ENCODE measurements at regions not wholly inside any gene's neighbourhood (a gene's known extent, or its start where the extent isn't known, plus 50 kb on each side); places are given as distances from the start of the nearest gene placed in this dataset.

DNA sequence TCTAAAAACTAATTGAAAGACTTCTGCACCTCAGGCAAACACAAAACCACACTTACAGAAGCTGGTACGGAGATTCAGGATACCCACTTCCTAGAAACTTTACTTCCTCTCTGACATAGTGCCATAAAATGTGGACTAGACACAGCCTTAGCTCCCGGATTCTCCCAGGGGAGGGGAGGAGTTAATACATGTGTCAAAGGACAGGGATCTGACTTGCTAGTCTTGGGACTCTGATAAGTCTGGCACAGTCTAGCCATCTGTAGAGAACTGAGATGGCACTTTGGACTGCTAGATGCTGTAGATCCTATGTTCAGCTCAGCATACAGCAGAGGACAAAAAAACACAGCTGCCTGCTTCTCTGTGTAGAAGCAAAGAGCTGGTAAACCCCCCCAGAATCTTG lies 769.8 kb upstream of the MIR17HG start:
- no peak overlapping the region for H3K4me3 ChIP-seq
- TF ChIP-seq CTCF (IDR thresholded peaks at IDR 0.05) (no peak), POLR2A (IDR thresholded peaks at IDR 0.05) (no peak), EP300 (IDR thresholded peaks at IDR 0.05) (no peak)
- no peak overlapping the region for H3K27ac ChIP-seq
- no peaks in the 10 kb centered on the region for H3K9me3 ChIP-seq
- no peaks in the 10 kb centered on the region for H3K36me3 ChIP-seq
- 49 to 68% (median 67%) methylated on average over 2 of the region's 2 CpGs for WGBS, 3 donors
- intact Hi-C loops (cut with DNase I) = no loop called here
- no peak for DNase-seq
- no peaks in the 10 kb centered on the region for H3K4me1 ChIP-seq (ENCODE audit: insufficient read depth)
- no peaks in the 10 kb centered on the region for H3K27me3 ChIP-seq

DNA sequence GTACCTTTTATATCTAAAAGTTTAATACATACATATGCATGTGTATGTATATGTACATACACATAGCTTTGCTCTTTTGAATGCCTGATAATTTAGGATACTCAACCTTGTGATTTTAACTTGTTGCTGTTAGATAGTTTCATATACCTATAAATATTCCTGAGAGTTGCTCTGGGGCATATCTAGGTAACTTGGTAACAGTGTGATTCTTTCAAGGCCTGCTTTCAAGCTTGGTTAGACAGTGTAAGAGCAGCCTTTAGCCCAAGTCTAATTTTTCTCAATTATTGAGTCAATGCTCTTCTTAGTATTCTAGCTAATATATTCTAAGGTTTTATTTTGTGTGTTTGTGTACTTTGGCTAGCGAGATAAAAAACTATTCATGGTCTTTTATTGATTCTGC lies 762.1 kb upstream of the MIR17HG start:
- intact Hi-C loops (cut with DNase I) = no loop called here
- Histone ChIP-seq H3K9me3 (no peaks in the 10 kb centered on the region), H3K4me1 (ENCODE audit: insufficient read depth) (no peaks in the 10 kb centered on the region), H3K4me3 (no peak overlapping the region), H3K27me3 (no peaks in the 10 kb centered on the region), H3K36me3 (no peaks in the 10 kb centered on the region), H3K27ac (no peak overlapping the region)
- TF ChIP-seq EP300 (IDR thresholded peaks at IDR 0.05) = no peak
- no peak for TF ChIP-seq CTCF (IDR thresholded peaks at IDR 0.05)
- TF ChIP-seq POLR2A (IDR thresholded peaks at IDR 0.05) = no peak
- DNase-seq = no peak
- 89 to 96% (median 96%) methylated on average over 1 of the region's 1 CpG for WGBS, 3 donors

DNA sequence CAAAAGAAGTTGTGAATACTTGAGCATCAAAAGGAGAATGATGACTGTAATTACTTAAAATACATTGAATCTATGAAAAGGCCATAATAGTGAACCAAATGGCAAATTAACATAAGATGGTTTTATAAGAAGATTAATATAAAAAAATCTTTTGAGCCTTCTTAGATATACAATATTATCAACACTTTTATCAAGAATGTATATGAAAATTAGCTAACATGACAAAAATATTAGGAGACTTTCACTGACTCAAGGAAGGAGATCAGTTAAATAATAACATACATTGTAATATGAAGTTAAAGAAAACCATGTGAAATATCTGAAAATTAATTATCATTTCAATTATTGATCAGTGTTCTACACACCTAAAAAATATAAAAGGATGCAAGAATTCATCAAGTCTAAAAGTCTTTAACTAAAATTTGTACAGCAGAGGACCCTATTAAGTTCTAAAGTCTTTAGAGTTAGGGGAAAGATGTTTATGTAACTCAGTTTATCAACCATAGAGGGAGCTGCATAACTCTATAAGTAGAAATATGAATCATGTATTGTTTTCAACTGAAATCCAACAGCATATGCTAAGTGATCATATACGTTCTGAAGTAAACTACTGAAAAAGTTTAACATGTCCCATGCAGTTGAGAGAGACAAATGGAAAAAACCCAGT lies 756.1 kb upstream of the MIR17HG start:
- no peak for TF ChIP-seq CTCF (IDR thresholded peaks at IDR 0.05)
- Histone ChIP-seq H3K27me3 (no peaks in the 10 kb centered on the region), H3K4me3 (no peak overlapping the region), H3K4me1 (ENCODE audit: insufficient read depth) (no peaks in the 10 kb centered on the region), H3K27ac (no peak overlapping the region), H3K9me3 (no peaks in the 10 kb centered on the region), H3K36me3 (no peaks in the 10 kb centered on the region)
- WGBS, 3 donors = 67 to 91% (median 89%) methylated on average over 1 of the region's 1 CpG
- intact Hi-C loops (cut with DNase I) = no loop called here
- DNase-seq = no peak

GRCh38 chr13:90591927-90592268 lies 755.6 kb upstream of the MIR17HG start:
- H3K4me1 ChIP-seq (ENCODE audit: insufficient read depth) = no peaks in the 10 kb centered on the region
- no peak overlapping the region for H3K27ac ChIP-seq
- no peaks in the 10 kb centered on the region for H3K27me3 ChIP-seq
- H3K36me3 ChIP-seq = no peaks in the 10 kb centered on the region
- intact Hi-C loops (cut with DNase I) = no loop called here
- WGBS, 3 donors = 59 to 71% (median 67%) methylated on average over 2 of the region's 2 CpGs
- H3K4me3 ChIP-seq = no peak overlapping the region
- no peak for DNase-seq
- TF ChIP-seq POLR2A (IDR thresholded peaks at IDR 0.05) (no peak), CTCF (IDR thresholded peaks at IDR 0.05) (no peak), EP300 (IDR thresholded peaks at IDR 0.05) (no peak)
- no peaks in the 10 kb centered on the region for H3K9me3 ChIP-seq

Measured in ovary (tissue), 7 donors.